Stimulated activated CD8-positive, alpha-beta memory T cell treated with anti-CD3 and anti-CD28 coated beads, Interleukin-2, amount 100 ng/mL, for 1 hour (primary cell): ENCODE measurements at regions not wholly inside any gene's neighbourhood (a gene's known extent, or its start where the extent isn't known, plus 50 kb on each side); places are given as distances from the start of the nearest gene placed in this dataset.

Experiments
- DNase-seq, 2 donors: peaks; one replicate each; pipeline ENCODE4 v3.0.0-alpha.2; 2020; ENCODE audit warnings: low read depth in 2 of 2

DNA sequence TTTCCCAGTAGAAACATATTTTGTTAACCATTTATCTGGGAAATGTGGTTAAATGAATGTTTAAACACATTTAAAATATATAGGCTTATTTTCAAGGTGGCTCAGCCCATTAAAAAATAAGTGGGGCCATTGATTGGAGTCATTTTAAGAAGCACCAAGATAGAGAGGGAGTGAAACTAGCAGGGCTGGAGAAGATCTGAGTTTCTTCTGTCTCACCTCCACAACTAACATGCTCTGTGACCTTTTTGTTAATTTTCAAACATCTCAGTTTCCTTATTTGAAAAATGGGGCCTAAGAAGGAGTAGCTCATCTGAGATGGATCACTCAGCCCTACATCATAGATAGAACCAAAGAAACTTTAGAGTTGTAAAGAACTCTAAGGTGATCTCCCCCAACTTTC lies 254.8 kb downstream of the KCNS3 start:
- DNase-seq = no peak

- DNase-seq = no peak
Observed at GRCh38 chr2:18132697-18133096, 254.2 kb downstream of the KCNS3 start.

GRCh38 chr2:18131761-18132160 lies 253.3 kb downstream of the KCNS3 start:
- no peak for DNase-seq

DNA sequence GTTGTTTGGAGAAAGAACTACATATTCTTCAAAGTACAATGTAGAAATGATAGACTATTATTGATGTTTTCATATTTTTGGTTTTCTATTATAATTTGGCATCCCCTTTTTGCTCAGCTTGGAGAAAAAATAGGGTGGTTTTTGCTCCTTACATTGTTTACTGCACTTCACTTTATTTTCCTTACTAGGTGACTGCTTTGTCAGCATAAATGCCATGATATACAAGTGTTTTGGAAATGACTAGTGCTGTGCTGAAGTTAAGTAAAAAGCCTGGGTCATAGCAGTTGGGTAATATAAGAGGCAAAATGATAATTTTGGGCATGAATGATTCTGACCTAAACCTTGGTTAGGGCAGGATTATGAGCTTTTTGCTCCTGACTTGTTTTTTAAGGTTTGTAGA lies 250.9 kb downstream of the KCNS3 start:
- DNase-seq = no peak

GRCh38 chr2:18125303-18125702 lies 246.8 kb downstream of the KCNS3 start:
- DNase-seq = no peak

- no peak for DNase-seq
Observed at GRCh38 chr2:18124116-18124835, 245.8 kb downstream of the KCNS3 start.

- DNase-seq = no peak
Observed at GRCh38 chr2:18123577-18123976, 245.1 kb downstream of the KCNS3 start.

DNA sequence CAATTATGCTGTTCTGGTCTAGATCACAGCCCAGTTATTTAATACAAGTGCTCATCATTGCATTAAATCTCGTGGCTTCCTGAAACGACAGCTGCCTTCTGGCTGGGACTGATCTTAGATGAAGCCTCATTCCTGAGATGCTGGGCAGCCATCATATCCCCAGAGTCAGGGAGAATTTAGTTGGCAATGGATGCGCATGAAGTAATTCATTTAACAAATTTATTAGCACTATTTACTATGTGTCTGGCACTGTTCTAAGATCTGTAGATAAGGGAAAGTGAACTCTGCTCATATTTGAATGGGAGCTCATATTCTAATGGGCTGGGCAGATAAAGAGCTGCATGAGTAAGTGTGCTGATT lies 244.7 kb downstream of the KCNS3 start:
- no peak for DNase-seq

- DNase-seq = no peak
Observed at GRCh38 chr2:18122544-18123210, 244.2 kb downstream of the KCNS3 start.

- DNase-seq = no peak
Observed at GRCh38 chr2:18119883-18120282, 241.4 kb downstream of the KCNS3 start.

DNA sequence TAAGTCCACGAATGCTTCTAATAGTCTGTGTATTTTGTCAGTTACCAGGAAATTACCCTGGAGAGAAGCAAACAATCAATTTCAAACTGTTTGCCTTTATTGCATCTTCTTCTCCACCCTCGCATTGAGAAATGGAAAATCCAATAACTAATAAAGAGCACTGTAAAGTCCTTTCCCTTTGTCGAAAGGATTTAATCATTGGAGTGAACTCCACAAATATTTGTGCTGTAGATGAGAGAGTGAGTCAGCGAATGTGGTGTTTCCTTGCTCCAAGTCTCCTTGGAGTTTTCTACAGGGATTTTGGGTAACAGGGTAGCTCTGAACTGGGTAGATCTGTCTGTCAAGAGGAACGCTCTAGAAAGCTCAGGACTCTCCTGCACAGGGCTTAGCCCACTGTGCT lies 240.2 kb downstream of the KCNS3 start:
- no peak for DNase-seq

- DNase-seq = no peak
Observed at GRCh38 chr2:18117592-18117991, 239.1 kb downstream of the KCNS3 start.

- DNase-seq = no peak
Observed at GRCh38 chr2:18110222-18110621, 231.8 kb downstream of the KCNS3 start.

GRCh38 chr2:18106841-18107240 lies 228.4 kb downstream of the KCNS3 start:
- DNase-seq = no peak

- no peak for DNase-seq
Observed at GRCh38 chr2:18105929-18106328, 227.5 kb downstream of the KCNS3 start.

DNA sequence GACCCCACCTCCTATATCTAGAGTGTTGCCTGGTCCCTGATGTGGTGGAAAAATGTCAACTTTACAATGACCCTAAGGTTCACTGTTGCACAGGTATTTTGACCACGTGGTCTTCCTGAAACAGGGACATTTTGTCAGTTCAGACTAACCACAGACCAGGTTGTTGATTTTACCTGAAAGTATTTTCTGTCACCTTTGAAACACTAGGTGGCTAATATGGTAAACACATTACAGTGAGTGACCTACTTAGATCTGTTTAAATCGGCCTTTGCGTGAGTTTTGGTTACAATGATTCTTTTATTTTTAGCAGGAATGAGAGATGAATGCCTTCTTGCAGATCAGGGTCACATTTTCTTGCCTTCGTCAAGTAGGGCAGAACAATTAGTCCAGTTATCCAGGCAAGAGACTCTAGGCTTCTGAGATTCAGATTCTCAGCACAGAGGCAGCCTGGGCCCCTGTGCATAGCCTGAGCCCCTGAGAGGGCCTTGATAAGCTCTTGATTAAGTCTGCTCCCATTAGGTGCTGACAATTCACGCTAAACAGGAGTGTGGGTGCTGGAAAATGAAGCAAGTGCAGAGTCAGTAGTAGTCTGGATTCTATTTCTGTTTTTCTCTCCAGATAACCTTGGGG lies 226.2 kb downstream of the KCNS3 start:
- DNase-seq = no peak

- no peak for DNase-seq
Observed at GRCh38 chr2:18096836-18097405, 218.5 kb downstream of the KCNS3 start.

- no peak for DNase-seq
Observed at GRCh38 chr2:18094277-18094676, 215.8 kb downstream of the KCNS3 start.

GRCh38 chr2:18093196-18093595 lies 214.7 kb downstream of the KCNS3 start:
- no peak for DNase-seq

DNA sequence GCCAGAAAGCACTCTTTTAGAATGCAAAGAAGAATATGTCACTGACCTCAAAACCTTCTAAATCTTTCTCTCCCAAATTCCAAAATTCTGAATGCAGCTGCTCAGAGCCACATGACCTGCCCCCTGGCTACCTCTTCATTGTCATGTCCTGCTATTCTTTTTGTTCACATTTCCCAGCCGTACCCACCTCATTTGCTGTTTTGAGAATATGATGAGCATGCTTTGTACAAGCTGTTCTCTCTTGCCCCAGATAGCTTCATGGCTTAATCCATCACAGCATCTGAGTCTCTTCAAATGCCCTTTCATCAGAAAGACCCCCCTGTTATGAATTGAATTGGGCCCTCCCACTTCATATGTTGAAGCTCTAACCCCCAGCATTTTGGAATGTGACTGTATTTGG lies 214.3 kb downstream of the KCNS3 start:
- DNase-seq = no peak

GRCh38 chr2:18085593-18085992 lies 207.1 kb downstream of the KCNS3 start:
- no peak for DNase-seq

DNA sequence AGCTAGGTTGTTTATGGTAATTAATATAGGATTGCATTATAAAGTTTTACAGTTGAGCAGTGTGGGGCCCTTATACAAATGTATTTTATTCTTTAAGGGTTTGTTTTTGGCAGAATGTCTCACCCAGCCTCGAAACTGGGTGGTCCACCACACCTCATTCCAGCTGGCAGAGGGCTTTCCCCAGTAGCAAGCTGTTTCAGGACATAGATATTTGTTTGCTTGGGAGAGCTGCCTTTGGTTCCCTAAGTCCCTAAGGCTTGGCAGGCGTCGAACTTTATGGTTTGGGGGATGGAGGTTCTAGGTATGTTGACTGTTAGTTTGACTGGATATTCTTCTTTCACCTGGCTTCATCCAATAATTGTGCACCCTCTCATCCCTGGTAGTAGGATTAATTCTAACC lies 205.9 kb downstream of the KCNS3 start:
- no peak for DNase-seq

GRCh38 chr2:18083806-18084205 lies 205.3 kb downstream of the KCNS3 start:
- DNase-seq = no peak
